OCI-LY7 (cell line): ENCODE measurements at regions not wholly inside any gene's neighbourhood (a gene's known extent, or its start where the extent isn't known, plus 50 kb on each side); places are given as distances from the start of the nearest gene placed in this dataset.

ENCODE experiments used
- BruUV-seq: library from RNA; stranded (reverse); fragments of 400-500 nt; replicated peaks from 2 replicates; lab custom pipeline; 2021; lab: Mats Ljungman, UMichigan
- CTCF ChIA-PET: fragments of 300-600 bp; sonication (Branson Sonifier 250); formaldehyde crosslinking; loops from one replicate; lab custom pipeline; 2022; ENCODE audit warnings: antibody characterized with exemption; ENCODE audit not compliant: unreplicated experiment; lab: Charles Lee
- POLR2A ChIA-PET: fragments of 300-600 bp; sonication (Branson Sonifier 250); formaldehyde crosslinking; loops from one replicate; lab custom pipeline; 2022; ENCODE audit warnings: antibody characterized with exemption; lab: Charles Lee
- DNase-seq: peaks from one replicate; pipeline ENCODE4 v3.0.0-alpha.2; 2015; ENCODE audit warnings: low spot score
- H2AFZ ChIP-seq: fragments of 200-600 bp; sonication (generic), shearing (Covaris generic); 2 replicates; pipeline ENCODE4 v1.6.1; 2014; ENCODE audit warnings: mild to moderate bottlenecking, antibody characterized with exemption, low read length, moderate library complexity
- H3K27ac ChIP-seq: fragments of 200-600 bp; sonication (generic); 2 replicates; pipeline ENCODE4 v1.5.1; 2014; ENCODE audit warnings: mixed run types, low read depth, mild to moderate bottlenecking, moderate library complexity, low read length, inconsistent platforms; ENCODE audit not compliant: poor library complexity, severe bottlenecking
- H3K36me3 ChIP-seq: fragments of 200-600 bp; sonication (generic); 2 replicates; pipeline ENCODE4 v1.6.1; 2014; ENCODE audit warnings: mild to moderate bottlenecking, antibody characterized with exemption, low read length, moderate library complexity, mixed read lengths; ENCODE audit not compliant: insufficient read depth
- H3K4me1 ChIP-seq: fragments of 200-600 bp; sonication (generic); 2 replicates; pipeline ENCODE4 v1.5.1; 2014; ENCODE audit warnings: mild to moderate bottlenecking, low read length; ENCODE audit not compliant: insufficient read depth, poor library complexity, severe bottlenecking
- H3K4me2 ChIP-seq: fragments of 200-600 bp; sonication (generic); 2 replicates; pipeline ENCODE4 v1.6.1; 2014; ENCODE audit warnings: mild to moderate bottlenecking, low read length
- H3K4me3 ChIP-seq: fragments of 200-600 bp; sonication (generic); 2 replicates; pipeline ENCODE4 v1.5.1; 2014; ENCODE audit warnings: mild to moderate bottlenecking, low read depth, low read length; ENCODE audit not compliant: poor library complexity, severe bottlenecking
- H3K79me2 ChIP-seq: fragments of 200-600 bp; sonication (generic); 2 replicates; pipeline ENCODE4 v1.6.1; 2016; ENCODE audit warnings: low read depth, mild to moderate bottlenecking, low read length, moderate library complexity, mixed read lengths; ENCODE audit not compliant: insufficient read depth
- H3K9me2 ChIP-seq: fragments of 200-600 bp; sonication (generic); 2 replicates; pipeline ENCODE4 v1.6.1; 2016; ENCODE audit warnings: mild to moderate bottlenecking, low read length, mixed read lengths; ENCODE audit not compliant: insufficient read depth
- H3K9me3 ChIP-seq: fragments of 200-600 bp; sonication (generic); 2 replicates; pipeline ENCODE4 v1.6.1; 2014; ENCODE audit warnings: mild to moderate bottlenecking, mixed run types, low read length, mixed read lengths
- H4K20me1 ChIP-seq: fragments of 200-600 bp; sonication (generic); 2 replicates; pipeline ENCODE4 v1.6.1; 2014; ENCODE audit warnings: mild to moderate bottlenecking, antibody characterized with exemption, low read length, moderate library complexity, mixed read lengths; ENCODE audit not compliant: insufficient read depth
- EZH2phosphoT487 ChIP-seq: fragments of 200-600 bp; sonication (generic); IDR thresholded peaks from 2 replicates; pipeline ENCODE4 v1.6.1; 2018; ENCODE audit warnings: low read depth, borderline replicate concordance, mild to moderate bottlenecking, mixed run types, antibody characterized with exemption, low read length, moderate library complexity, mixed read lengths
- intact Hi-C: fragments of 100-400 bp; cut with micrococcal nuclease; formaldehyde crosslinking; loops from one replicate; pipeline ENCODE4 v1.10.0; 2022; ENCODE audit not compliant: unreplicated experiment
- TF ChIP-seq, protein P1 (sequence below): fragments of 200-600 bp; sonication (generic); conservative IDR thresholded peaks from 2 replicates; pipeline ENCODE4 v1.5.1; 2014; ENCODE audit warnings: mild to moderate bottlenecking, antibody characterized with exemption, low read length, moderate library complexity, mixed read lengths

DNA sequence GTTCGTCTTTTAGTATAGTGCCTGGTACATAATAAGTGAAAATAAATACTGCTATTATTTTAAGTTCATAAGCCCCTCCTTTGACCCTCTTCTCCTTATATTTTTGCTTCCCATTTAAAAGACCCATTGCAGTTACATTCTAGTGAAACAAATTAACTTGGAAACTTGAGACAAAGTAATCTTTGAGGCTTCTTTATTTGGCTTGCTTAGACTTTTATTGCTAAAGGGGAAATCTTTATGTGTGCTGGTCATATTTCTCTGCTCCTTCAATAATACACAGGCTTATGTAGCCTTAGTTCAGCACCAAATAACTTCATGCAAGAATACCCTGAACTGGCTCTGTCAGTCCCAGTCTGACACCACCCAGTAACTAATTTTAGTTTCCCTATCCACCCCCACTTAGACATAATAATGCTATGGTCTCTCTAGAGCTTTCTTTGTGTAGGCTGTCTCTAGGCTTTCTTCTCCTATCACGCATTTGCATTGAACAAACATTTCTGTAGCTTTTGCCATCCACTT is 257.8 kb downstream of the OMA1 start:
- Histone ChIP-seq H3K4me3 (no peak overlapping the region), H3K36me3 (no peaks in the 10 kb centered on the region), H4K20me1 (no peaks in the 10 kb centered on the region), H3K4me2 (no peak overlapping the region), H3K4me1 (no peaks in the 10 kb centered on the region), H3K9me3 (no peaks in the 10 kb centered on the region), H3K9me2 (no peaks in the 10 kb centered on the region), H3K27ac (no peak overlapping the region), H2AFZ (no peak overlapping the region), H3K79me2 (no peaks in the 10 kb centered on the region)
- no peak for DNase-seq
- TF ChIP-seq EZH2phosphoT487, result no peak
- TF ChIP-seq, protein P1, sequence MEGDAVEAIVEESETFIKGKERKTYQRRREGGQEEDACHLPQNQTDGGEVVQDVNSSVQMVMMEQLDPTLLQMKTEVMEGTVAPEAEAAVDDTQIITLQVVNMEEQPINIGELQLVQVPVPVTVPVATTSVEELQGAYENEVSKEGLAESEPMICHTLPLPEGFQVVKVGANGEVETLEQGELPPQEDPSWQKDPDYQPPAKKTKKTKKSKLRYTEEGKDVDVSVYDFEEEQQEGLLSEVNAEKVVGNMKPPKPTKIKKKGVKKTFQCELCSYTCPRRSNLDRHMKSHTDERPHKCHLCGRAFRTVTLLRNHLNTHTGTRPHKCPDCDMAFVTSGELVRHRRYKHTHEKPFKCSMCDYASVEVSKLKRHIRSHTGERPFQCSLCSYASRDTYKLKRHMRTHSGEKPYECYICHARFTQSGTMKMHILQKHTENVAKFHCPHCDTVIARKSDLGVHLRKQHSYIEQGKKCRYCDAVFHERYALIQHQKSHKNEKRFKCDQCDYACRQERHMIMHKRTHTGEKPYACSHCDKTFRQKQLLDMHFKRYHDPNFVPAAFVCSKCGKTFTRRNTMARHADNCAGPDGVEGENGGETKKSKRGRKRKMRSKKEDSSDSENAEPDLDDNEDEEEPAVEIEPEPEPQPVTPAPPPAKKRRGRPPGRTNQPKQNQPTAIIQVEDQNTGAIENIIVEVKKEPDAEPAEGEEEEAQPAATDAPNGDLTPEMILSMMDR, result no peak
- POLR2A ChIA-PET, result no interaction called here
- intact Hi-C loops, result no loop called here
- CTCF ChIA-PET, result no interaction called here
- BruUV-seq, result no TSS peak

DNA sequence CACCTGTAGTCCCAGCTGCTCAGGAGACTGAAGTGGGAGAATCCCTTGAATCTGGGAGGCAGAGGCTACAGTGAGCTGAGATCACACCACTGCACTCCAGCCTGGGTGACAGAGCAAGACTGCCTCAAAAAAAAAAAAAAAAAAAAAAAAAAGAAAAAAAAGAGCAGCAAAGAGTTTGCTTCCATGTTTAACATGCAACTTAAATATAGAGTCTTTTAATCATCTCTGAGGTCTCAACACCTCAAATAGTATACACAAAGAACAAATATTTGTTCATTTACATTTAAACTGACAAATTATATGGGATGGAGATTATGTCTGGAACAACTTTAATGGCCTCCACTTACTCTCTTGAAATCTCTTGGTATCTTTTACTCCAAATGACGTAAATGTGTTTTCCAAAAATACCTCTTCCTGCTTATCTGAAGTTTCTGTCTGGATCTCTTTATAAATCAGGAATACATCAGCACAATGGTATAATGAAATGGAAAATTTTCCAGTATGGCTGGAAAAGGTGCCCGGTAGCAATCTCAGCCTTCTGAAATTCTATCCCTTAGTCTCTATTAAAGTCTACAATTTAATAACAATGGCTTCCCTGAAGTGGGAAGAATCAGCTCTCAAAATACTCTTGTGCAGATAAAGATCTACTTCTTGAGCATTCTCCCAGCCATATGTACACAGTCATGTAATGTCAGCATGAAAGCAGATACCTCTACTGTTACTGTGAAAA is 258.5 kb downstream of the OMA1 start:
- no TSS peak for BruUV-seq
- Histone ChIP-seq H2AFZ (no peak overlapping the region), H3K27ac (no peak overlapping the region), H3K79me2 (no peaks in the 10 kb centered on the region), H4K20me1 (no peaks in the 10 kb centered on the region), H3K4me2 (no peak overlapping the region), H3K9me3 (no peaks in the 10 kb centered on the region), H3K4me1 (no peaks in the 10 kb centered on the region), H3K36me3 (no peaks in the 10 kb centered on the region), H3K9me2 (no peaks in the 10 kb centered on the region), H3K4me3 (no peak overlapping the region)
- no peak for DNase-seq
- intact Hi-C loops, result no loop called here
- POLR2A ChIA-PET, result no interaction called here
- CTCF ChIA-PET, result no interaction called here
- no peak for TF ChIP-seq EZH2phosphoT487
- TF ChIP-seq, protein P1, result no peak

DNA sequence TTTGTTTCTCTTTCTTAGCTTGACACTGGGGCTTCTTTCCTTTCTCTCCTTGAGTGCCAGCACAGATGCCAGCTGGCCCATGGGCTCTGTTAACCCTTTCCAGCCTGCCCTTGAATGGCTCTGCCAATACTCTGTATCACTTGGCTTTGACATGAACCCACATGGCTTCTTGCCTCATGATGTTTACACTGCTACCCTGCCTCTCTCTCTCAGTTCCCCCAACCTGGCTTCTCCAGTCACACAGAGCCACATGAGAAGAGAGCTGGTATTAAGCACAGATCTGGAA is 262.4 kb downstream of the OMA1 start:
- CTCF ChIA-PET, result no interaction called here
- Histone ChIP-seq H3K9me2 (no peaks in the 10 kb centered on the region), H2AFZ (no peak overlapping the region), H3K4me3 (no peak overlapping the region), H3K9me3 (no peaks in the 10 kb centered on the region), H3K4me1 (no peaks in the 10 kb centered on the region), H4K20me1 (no peaks in the 10 kb centered on the region), H3K4me2 (no peak overlapping the region), H3K79me2 (no peaks in the 10 kb centered on the region), H3K36me3 (no peaks in the 10 kb centered on the region), H3K27ac (no peak overlapping the region)
- POLR2A ChIA-PET, result interaction anchor here (0.6 kb wide), 1 partner anchor 1246 kb away, joined by 3 read pairs; no protein-coding TSS in a partner anchor
- DNase-seq, result no peak
- TF ChIP-seq EZH2phosphoT487, result no peak
- TF ChIP-seq, protein P1, result no peak
- no TSS peak for BruUV-seq
- intact Hi-C loops, result no loop called here
